Epithelial cell of esophagus (primary cell): ENCODE measurements at regions not wholly inside any gene's neighbourhood (a gene's known extent, or its start where the extent isn't known, plus 50 kb on each side); places are given as distances from the start of the nearest gene placed in this dataset.

Source experiments
- DNase-seq: peaks from one replicate; pipeline ENCODE4 v3.0.0; 2010; ENCODE audit warnings: low read depth
- H3K4me3 ChIP-seq: 2 replicates; pipeline ENCODE4 v1.5.1; 2011; ENCODE audit warnings: mild to moderate bottlenecking, low read length, control low read depth
- CTCF ChIP-seq: IDR thresholded peaks from 2 replicates; pipeline ENCODE4 v1.5.1; 2011; ENCODE audit warnings: low read depth, mild to moderate bottlenecking, low read length, control low read depth, inconsistent platforms; ENCODE audit not compliant: insufficient read depth; ENCODE audit errors: missing control alignments

GRCh38 chr15:45790325-45790943 is 155.6 kb downstream of the SQOR start:
- peak; percentile 73 for TF ChIP-seq CTCF
- peak; percentile 43 for DNase-seq
- H3K4me3 ChIP-seq: no peak overlapping the region

DNA sequence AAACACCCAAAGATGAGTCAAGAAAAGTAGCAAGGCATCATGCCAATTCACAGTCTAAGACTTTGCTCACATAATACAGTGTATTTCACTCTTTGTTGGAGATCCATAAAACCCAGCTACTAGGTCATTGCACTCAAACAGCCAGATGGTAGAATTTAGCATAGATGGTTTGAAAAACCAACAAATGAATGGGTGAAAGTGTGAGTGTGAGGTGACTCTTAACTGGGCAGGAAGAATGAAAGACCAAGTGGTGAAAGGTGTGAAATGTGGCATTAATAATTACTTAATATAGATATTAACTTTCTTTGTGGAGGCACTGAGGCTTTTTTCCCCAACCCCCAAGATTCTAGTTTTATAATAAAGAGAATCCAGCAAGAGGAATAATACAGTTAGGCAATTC is 159.5 kb downstream of the SQOR start:
- TF ChIP-seq CTCF: no peak
- H3K4me3 ChIP-seq: no peak overlapping the region
- no peak for DNase-seq

- no peak for DNase-seq
- no peak overlapping the region for H3K4me3 ChIP-seq
- TF ChIP-seq CTCF: no peak
These were observed 160.0 kb downstream of the SQOR start for GRCh38 chr15:45794712-45795439.

- DNase-seq: peak; percentile 86
- TF ChIP-seq CTCF: peak; percentile 82
- H3K4me3 ChIP-seq: no peak overlapping the region
These were observed 160.7 kb downstream of the SQOR start for GRCh38 chr15:45795440-45796069.

DNA sequence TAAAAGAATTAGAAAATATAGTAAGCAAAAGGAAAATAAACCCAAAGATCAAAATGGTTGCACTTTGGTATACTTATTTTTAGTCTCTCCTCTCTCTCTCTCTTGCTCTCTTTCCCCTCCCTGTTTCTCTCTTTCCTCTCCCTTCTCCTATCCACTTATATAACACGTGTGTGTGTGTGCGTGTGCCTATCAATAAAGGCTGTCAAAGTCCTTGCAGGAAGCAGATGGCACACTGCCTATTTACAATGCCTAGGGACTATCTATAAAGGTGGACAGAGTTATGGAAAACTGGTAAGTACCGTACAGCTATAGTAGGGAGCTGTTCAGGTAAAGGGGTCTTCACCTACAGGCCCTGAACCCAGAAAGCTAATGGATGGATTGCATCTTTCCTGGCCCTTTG is 161.6 kb downstream of the SQOR start:
- no peak overlapping the region for H3K4me3 ChIP-seq
- no peak for DNase-seq
- TF ChIP-seq CTCF: no peak

DNA sequence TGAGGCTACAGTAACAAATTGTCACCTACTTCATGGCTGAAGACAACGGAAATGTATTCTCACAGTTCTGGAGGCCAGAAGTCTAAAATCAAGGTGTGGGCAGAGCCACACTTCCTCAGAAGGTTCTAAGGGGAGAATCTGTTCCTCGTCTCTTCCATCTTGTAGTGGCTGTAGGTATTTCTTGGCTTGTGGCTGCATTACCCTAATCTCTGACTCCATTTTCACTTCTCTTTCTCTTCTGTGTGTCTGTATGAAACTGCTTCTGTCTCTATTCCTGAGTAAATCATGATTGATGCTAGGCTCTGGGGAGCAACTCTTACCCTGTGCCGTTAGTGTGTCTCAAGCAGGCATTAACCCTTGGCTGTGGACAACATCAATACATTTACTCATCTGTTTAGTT is 164.7 kb downstream of the SQOR start:
- TF ChIP-seq CTCF: no peak
- DNase-seq: no peak
- H3K4me3 ChIP-seq: no peak overlapping the region
